C4-2B (cell line): ENCODE measurements at regions not wholly inside any gene's neighbourhood (a gene's known extent, or its start where the extent isn't known, plus 50 kb on each side); places are given as distances from the start of the nearest gene placed in this dataset.

Experiments used
- H3K27ac ChIP-seq: fragments of 450-650 bp; 2 replicates; pipeline ENCODE4 v1.5.1; 2017
- CTCF ChIP-seq: fragments of 450-650 bp; conservative IDR thresholded peaks from 2 replicates; pipeline ENCODE4 v1.5.1; 2017; ENCODE audit warnings: mild to moderate bottlenecking
- ZFX ChIP-seq: fragments of 450-650 bp; IDR thresholded peaks from 2 replicates; pipeline ENCODE4 v1.6.1; 2017

DNA sequence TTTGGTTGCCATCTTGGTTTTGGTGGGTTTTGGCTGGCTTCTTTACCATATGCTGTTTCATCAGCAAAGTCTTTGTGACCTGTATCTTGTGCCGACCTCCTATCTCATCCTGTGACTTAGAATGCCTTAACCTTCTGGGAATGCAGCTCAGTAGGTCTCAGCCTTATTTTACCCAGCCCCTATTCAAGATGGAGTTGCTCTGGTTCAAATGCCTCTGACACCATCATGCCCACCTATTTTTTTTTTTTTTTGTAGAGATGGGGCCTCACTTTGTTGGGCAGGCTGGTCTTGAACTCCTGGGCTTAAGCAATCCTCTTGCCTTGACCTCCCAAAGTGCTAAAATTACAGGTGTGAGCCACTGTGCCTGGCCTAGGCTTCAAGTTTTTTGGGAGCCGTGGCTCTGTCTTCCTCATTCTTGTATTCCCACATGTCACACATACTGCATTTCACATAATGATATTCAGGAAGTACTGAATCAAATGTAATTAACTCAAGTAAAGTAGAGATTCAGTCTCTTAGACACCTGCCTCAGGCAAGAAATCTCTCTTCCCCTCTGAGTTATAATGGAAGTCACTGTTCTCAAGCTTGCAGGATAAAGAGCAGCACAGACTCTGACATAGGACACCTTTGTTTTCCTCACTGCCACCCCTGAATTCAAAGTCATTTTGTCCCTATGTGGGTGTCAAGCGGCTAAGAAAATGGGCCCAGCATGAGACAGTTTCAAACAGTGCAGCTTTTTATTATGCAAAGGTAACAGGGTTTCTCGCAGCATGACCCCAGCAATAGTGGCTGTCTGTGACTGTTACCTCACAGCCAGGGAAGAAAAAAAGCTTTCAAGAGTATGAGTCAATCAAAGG, 159.0 kb downstream of the PTPN11 start:
- no peak overlapping the region for H3K27ac ChIP-seq
- TF ChIP-seq ZFX (no peak), CTCF (no peak)

- TF ChIP-seq CTCF (no peak), ZFX (no peak)
- H3K27ac ChIP-seq, result no peak overlapping the region
Measured at GRCh38 chr12:112584266-112584722, 165.5 kb downstream of the PTPN11 start.

DNA sequence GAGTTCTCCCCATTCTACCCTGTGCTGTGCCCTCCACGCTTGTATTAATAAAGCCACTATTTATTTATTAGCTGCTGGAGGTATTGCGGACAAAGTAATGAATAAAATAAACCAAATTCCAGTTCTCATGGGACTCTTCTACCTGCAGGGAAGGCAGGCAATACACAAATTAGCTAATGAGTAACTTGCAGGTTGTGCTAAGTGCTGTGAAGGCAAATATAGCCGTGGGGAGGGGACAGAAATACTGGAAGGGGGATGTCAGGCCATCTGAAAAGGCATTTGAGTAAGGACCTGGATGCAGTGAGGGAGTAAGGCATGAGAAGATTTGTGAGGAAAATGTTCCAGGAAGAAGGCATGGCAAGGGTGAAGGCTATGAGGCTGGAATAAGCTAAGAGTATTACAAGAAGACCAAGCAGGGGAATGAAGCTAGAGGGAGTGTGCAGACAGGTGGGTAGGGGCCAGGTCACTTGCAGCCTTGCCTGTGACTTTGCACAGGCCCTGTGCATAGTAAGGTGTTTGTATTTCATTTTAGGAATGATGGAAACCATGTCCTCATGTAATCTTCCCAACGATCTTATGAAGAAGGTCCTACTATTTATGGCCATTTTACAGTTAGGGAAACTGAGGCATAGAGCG, 167.5 kb downstream of the PTPN11 start:
- H3K27ac ChIP-seq, result no peak overlapping the region
- TF ChIP-seq CTCF (no peak), ZFX (no peak)

GRCh38 chr12:112589275-112589674, 170.5 kb downstream of the PTPN11 start:
- no peak overlapping the region for H3K27ac ChIP-seq
- no peak for TF ChIP-seq CTCF
- no peak for TF ChIP-seq ZFX

DNA sequence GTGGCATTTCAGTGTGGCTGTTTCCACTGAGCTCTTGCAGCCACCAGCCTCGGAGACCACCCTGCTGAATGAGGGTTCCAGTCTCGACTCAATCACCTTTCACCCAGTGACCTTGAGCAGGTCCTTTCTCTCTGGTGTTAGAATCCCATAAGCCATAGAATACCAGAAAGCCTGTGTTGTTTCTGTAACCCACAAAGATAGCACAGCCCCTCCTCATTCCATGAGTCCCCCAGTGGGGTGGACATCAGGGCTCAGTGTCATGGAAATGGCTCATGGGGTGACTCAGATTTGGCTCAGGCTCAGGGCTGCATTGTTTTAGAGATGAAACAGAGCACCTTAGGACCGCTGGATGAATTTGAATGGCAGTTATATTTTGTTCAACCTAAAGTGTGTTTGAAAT, 171.5 kb downstream of the PTPN11 start:
- no peak overlapping the region for H3K27ac ChIP-seq
- TF ChIP-seq CTCF (no peak), ZFX (no peak)

GRCh38 chr12:112591488-112591887, 172.7 kb downstream of the PTPN11 start:
- H3K27ac ChIP-seq, result no peak overlapping the region
- TF ChIP-seq CTCF (no peak), ZFX (no peak)

GRCh38 chr12:112595410-112595809, 176.7 kb downstream of the PTPN11 start:
- TF ChIP-seq ZFX (no peak), CTCF (no peak)
- H3K27ac ChIP-seq, result no peak overlapping the region
